ENCODE measurements at regions not wholly inside any gene's neighbourhood (a gene's known extent, or its start where the extent isn't known, plus 50 kb on each side); places are given as distances from the start of the nearest gene placed in this dataset.

GRCh38 chr21:38178653-38179470 lies 77.9 kb upstream of the KCNJ15 start:
- H3K4me3 ChIP-seq: no peak overlapping the region
- H3K27ac ChIP-seq: no peak overlapping the region

- H3K27ac ChIP-seq: no peak overlapping the region
- no peak overlapping the region for H3K4me3 ChIP-seq
Measured at GRCh38 chr21:38179511-38179910, 77.3 kb upstream of the KCNJ15 start.

- Histone ChIP-seq H3K4me3 (no peak overlapping the region), H3K27ac (no peak overlapping the region)
Measured at GRCh38 chr21:38181096-38181495, 75.7 kb upstream of the KCNJ15 start.

GRCh38 chr21:38182370-38182985 lies 74.3 kb upstream of the KCNJ15 start:
- H3K27ac ChIP-seq: no peak overlapping the region

GRCh38 chr21:38183961-38184360 lies 72.8 kb upstream of the KCNJ15 start:
- Histone ChIP-seq H3K4me3 (no peak overlapping the region), H3K27ac (no peak overlapping the region)

More at GRCh38 chr21:38182370-38182985, 74.3 kb upstream of the KCNJ15 start:
- no peak overlapping the region for H3K4me3 ChIP-seq

- Histone ChIP-seq H3K4me3 (no peak overlapping the region), H3K27ac (no peak overlapping the region)
Measured at GRCh38 chr21:38186661-38187270, 70.0 kb upstream of the KCNJ15 start.

GRCh38 chr21:38188037-38188436 lies 68.8 kb upstream of the KCNJ15 start:
- H3K27ac ChIP-seq: no peak overlapping the region
- H3K4me3 ChIP-seq: no peak overlapping the region

- Histone ChIP-seq H3K4me3 (no peak overlapping the region), H3K27ac (no peak overlapping the region)
Measured at GRCh38 chr21:38196036-38196435, 60.8 kb upstream of the KCNJ15 start.

GRCh38 chr21:38202811-38203210 lies 54.0 kb upstream of the KCNJ15 start:
- Histone ChIP-seq H3K27ac (no peak overlapping the region), H3K4me3 (no peak overlapping the region)

GRCh38 chr21:38203229-38203628 lies 53.6 kb upstream of the KCNJ15 start:
- Histone ChIP-seq H3K27ac (no peak overlapping the region), H3K4me3 (no peak overlapping the region)

- no peak overlapping the region for H3K4me3 ChIP-seq
- H3K27ac ChIP-seq: no peak overlapping the region
Measured at GRCh38 chr21:38205940-38206339, 50.9 kb upstream of the KCNJ15 start.

GRCh38 chr21:38206646-38207045 lies 50.1 kb upstream of the KCNJ15 start:
- no peak overlapping the region for H3K4me3 ChIP-seq

More at GRCh38 chr21:38206646-38207045, 50.1 kb upstream of the KCNJ15 start:
- H3K27ac ChIP-seq: no peak overlapping the region

Data from skin epidermis (tissue), 12 donors.